GM12872 (cell line): ENCODE measurements at regions not wholly inside any gene's neighbourhood (a gene's known extent, or its start where the extent isn't known, plus 50 kb on each side); places are given as distances from the start of the nearest gene placed in this dataset.

Source experiments
- CTCF ChIP-seq: IDR thresholded peaks from 3 replicates; pipeline ENCODE4 v1.5.1; 2011; ENCODE audit warnings: low read depth, mild to moderate bottlenecking, low read length, moderate library complexity; ENCODE audit not compliant: insufficient read depth

GRCh38 chr2:8441986-8442385 is 239.9 kb upstream of the ID2 start:
- TF ChIP-seq CTCF, result no peak

- TF ChIP-seq CTCF, result no peak
Measured at GRCh38 chr2:8442833-8443486, 238.9 kb upstream of the ID2 start.

- TF ChIP-seq CTCF, result no peak
Measured at GRCh38 chr2:8445580-8445979, 236.3 kb upstream of the ID2 start.

- no peak for TF ChIP-seq CTCF
Measured at GRCh38 chr2:8447610-8448221, 234.1 kb upstream of the ID2 start.

GRCh38 chr2:8448824-8449556 is 232.9 kb upstream of the ID2 start:
- TF ChIP-seq CTCF, result no peak

GRCh38 chr2:8451273-8451672 is 230.6 kb upstream of the ID2 start:
- TF ChIP-seq CTCF, result no peak

- TF ChIP-seq CTCF, result no peak
Measured at GRCh38 chr2:8452296-8452695, 229.6 kb upstream of the ID2 start.
